HG03457 (cell line): ENCODE measurements at regions not wholly inside any gene's neighbourhood (a gene's known extent, or its start where the extent isn't known, plus 50 kb on each side); places are given as distances from the start of the nearest gene placed in this dataset.
"Not testable (repeated sequence)": the region's sequence is repeated elsewhere in the genome, so short reads cannot be mapped to it uniquely, and the experiment has no call there.

Experiments
- ATAC-seq: cut with Tn5 transposase; IDR thresholded peaks from one replicate; pipeline ENCODE4 v1.9.1; 2021; ENCODE audit warnings: moderate number of reproducible peaks; ENCODE audit not compliant: unreplicated experiment

DNA sequence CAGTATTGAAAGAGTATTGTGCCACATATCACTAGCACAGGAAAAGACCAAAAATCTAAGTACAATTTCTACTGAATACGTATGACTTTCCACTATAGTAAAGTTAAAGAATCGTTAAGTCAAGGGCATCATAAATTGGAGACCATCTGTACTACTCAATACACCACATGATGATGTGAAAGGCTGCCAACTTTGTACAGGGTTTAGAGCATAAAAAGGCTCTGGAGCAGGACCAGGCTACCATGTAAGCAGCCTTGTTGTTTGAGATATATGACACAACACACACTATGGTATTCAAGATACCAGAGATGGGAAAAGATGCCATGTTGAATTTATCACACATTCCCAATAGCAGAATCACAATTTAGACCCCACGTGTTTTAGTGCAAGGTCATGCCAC is 294.9 kb upstream of the TRPC5 start:
- ATAC-seq = no peak

DNA sequence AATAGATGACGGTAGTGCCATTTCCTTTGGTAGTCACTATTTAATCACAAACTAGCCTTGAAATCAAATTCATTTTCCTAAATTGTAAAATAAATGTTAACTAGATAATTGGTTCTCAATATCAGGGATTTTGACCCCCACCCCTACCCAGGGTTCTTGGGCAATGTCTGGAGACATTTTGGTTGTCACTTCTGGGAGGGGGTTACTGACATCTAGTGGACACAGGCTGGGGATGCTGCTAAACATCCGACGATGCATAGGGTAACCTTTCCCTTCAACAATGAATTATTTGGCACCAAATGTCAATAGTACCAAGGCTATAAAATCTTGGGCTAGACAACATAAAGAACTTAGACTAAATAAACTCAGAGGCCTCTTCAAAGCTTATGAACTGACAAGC is 285.8 kb upstream of the TRPC5 start:
- no peak for ATAC-seq

DNA sequence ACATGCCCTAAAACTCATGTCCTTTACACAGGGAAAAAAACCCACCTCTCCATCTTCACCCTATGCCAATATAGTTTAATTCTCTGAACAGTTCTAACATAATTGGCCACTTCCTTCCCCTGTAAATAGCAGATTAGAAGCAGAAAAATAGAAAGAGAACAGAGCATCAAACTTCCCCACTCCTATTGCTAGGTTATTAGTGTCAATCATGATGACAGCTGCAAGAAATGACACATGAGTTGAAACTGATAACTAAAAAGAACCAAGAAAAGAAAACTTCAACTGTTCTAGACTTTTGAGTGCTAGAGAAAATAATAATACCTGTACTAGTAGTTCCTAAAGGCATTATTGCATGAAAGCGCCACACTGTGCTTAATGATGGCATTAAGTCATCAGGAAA is 284.5 kb upstream of the TRPC5 start:
- ATAC-seq = no peak

DNA sequence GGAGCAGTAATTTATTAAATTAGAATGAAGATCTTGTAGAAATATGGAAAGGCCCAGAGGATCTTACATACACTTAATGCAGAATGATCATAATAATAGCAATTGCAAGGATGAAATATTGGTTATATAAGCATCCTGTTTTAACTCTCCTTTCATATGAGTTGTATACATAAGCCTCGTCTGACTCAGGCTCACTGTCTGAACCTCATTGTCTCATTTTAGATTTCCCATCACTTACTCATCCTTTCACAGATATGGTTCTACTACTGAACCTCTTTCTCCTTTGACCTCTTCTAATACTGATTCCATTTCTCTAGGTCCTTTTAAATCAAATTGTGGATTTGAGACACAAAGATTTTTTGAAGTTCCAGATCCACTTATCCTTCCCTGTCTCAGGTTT is 277.3 kb upstream of the TRPC5 start:
- no peak for ATAC-seq

DNA sequence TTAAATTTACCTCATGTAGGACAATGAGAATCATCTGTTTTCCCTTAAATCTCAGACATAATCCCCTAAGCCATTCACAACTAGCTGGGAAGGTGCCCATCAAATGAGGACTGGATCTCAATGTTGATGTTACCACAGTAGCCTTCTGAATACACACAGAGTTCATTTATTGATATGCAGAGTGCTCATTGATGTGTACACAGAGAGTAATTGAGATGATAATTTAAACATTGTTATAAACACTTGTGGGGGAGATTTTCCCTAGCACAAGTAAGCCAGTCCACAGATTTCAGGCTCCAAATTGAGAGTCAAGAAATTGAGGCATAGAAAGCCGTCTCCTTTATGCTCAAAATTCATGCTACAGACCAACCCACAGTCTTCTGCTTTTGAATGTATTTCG is 273.4 kb upstream of the TRPC5 start:
- ATAC-seq = no peak

DNA sequence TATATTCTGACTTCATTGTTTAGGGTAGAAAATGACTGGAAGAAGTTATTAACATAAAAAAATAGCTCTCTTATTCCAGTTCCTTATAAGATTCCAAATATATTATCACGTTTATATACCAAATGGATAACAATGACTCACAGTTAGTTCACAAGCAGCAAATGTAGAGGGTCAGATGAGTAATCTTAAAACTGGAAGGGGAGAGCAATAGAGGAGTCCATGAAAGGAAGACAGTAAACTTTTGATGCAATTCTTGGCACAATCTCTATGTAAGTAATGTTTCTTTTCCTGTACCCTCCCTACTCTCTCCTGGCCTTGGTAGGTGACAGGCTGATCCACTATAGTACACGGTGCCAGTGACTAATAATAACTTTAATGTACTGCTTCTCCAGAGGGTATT is 259.0 kb upstream of the TRPC5 start:
- no peak for ATAC-seq

DNA sequence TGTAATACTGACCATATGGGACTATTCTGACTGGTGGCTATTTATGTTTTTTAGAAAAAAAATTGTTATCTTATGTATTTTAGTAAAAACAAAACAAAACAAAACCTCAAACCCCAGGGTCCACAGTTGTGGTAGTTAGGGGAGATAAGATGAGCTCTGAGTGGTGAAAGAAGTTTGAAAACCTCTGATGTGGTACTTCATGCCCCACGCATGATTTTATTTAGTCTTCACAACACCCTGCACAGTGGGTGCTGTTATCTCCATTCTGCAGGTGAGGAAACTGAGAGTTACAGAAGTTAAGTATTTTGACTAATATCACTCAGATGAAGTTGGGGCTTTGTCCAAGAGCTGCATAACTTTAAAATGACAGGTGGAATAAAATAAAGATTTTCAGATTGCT is 230.6 kb upstream of the TRPC5 start:
- no peak for ATAC-seq

DNA sequence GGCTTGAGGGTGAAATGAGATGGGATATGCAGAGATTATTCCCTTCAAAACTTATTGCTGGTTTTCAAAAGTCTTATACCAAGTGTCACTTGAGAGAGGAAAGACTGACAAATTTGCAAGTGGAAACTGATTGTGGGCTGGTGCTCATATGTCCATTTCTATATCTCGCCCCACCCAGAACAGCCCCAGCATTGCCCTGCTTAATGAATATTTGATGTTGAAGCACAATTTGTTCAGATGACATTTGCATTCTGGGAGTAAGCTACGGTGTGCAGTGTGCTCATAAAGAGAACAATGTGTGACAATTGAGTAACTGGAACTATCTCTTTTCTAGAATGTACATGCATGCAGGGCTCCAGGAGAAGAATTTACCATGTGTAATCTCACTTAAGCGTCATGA is 223.5 kb upstream of the TRPC5 start:
- ATAC-seq = no peak

DNA sequence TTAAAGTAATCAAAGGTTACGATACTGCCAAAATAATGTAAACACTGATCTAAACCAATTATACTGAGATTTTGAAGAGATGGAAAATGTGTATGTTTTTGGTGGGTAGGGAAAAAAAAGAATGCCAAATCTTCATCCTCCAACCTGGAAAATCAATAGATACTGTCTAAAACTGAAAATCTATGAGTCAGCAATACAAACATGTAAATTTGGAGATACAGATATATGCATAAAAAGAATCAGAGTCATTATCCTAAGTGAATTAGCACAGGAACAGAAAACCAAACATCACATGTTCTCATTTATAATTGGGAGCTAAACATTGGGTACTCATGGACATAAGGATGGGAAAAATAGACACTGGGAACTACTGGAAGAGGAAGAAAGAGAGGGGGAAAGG is 197.4 kb upstream of the TRPC5 start:
- ATAC-seq = no peak

DNA sequence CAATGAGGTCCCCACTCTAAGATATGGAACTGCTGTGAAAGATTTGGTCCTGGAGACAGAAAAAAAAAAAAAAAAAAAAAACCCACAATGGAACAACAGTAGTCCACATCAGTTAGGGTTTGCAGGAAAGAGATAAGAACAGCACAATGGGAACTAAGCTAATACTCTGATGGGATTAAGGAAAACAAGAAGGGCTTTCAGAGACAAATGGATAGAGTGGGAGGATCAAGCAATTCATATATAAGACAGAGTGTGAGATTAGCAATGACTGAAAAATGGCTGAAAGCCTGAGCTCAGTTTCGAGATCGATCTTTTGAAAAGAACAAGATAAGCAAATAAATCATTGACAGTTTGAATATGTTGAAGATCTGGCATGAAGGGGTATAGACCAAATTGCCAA is 188.4 kb upstream of the TRPC5 start:
- ATAC-seq = no peak

DNA sequence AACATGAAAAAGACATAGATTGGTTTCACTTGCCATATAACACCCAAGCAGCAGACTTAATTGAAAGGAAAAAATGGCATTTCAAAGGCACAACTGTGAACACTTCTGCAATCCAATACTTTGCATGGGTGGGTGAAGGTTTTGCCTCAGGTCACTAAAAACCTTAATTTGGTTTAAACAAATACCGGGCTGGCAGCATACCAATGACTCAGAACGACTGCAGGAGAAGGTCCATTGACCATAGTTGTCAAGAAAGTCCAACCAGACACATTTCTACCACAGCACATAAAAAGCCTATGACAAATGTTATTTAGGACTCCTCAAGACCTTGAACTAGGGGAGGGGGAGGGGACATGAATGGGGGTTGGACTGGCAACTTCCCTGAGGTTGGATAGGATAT is 183.6 kb upstream of the TRPC5 start:
- ATAC-seq = no peak

DNA sequence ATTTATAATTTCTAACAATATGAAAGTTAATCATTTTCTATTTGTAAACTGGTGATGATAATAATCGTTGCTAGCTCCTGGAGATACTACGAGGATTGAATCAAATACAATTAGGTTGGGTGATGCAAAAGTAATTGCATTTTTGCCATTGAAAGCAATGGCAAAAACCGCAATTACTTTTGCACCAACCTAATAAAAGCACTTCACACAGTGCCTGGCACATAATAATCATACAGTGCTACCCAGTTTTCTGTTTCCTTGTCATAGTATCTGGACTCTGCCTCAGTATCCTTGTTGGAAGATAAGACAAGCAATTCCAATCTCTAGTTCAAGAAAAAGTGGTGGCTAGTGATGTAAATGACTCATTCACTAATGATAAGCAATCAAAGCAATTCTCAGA is 176.8 kb upstream of the TRPC5 start:
- ATAC-seq = no peak

DNA sequence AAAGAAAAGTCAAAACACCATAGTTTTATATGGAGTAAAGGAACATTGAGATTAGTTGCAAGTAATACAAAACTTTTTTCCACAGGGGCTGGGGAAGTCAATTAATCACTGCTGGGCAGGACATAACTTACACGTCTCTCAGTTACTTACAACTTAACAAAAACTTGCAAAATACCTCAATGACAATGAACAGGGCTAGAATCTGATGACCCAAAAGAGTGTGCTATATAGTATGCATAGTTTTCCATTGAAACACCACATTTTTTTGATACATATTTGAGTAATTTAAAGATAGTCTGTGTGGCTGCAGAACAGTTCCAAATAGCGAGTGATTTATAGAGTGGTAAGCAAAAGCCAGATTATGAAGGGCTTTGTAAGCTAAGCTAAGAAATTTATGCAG is 172.3 kb upstream of the TRPC5 start:
- ATAC-seq = no peak

DNA sequence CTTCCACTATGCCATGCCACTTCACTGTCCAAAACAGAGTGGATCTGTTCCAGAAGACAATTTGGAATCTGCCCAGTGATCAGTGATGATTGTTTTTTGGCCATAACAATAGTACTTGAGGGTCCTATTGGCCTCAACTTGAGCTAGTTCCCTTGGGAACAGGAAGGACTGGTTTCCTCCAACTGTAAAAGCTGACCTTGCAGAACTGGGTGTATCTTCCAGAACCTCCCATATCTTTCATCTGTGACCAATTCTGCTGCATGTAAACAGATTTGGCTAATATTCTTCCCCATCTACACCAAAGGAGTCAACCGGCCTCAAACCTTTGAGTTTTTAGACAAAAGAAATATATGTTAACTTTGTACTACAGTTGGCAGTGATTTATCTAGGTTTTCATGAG is 165.1 kb upstream of the TRPC5 start:
- ATAC-seq = no peak

DNA sequence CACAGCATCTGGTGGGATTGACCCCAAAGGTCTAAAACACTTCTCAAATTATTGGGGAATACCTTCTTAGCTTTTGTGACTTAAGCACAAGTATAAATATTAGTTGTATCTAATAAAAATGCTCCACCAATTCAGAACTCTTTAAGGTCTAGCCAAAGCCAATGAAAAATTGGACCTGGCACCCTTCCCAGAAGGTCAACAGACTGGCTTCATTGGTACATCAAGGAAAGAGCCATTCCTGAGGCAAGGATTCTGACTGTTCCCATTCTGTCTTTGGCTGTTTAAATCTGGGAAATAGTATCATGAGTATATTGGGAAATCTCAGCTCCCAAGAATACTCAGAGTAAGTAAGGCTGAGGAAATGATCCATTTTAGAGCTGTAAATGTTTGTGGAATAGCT is 153.0 kb upstream of the TRPC5 start:
- no peak for ATAC-seq

DNA sequence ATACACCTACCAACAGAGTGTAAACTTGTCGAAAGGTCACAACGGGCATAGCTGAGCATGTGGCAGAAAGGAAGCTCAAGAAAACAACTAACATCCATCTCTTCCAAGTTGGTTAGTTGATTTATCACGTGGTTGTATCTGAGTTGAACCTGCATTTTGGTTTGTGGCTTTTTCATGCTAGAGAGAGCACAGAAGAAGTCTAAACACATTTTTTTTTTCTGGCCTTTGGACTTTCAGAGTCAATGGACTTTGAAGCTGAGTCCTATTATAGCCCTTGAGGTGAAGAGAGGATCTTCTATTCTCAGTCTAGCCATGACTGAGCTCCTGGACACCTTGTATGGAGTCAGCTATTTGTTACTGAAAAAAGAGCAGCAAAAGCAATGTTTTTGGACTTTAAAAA is 150.6 kb upstream of the TRPC5 start:
- no peak for ATAC-seq

DNA sequence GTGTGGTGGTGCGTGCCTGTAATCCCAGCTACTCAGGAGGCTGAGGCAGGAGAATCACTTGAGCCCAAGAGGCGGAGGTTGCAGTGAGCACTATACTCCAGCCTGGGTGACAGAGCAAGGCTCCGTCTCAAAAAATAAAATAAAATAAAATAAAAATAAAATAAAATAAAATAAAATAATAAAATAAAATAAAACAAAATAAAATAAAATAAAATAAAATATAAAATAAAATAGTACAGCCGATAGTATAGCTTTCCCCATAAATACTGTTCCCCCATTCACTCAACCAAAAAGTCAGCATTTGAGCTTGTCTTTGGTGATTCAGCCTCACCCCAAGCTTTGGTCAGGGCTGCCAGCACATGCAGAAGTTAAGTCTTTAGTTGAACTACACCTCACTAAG is 144.2 kb upstream of the TRPC5 start:
- ATAC-seq = not testable (repeated sequence)

DNA sequence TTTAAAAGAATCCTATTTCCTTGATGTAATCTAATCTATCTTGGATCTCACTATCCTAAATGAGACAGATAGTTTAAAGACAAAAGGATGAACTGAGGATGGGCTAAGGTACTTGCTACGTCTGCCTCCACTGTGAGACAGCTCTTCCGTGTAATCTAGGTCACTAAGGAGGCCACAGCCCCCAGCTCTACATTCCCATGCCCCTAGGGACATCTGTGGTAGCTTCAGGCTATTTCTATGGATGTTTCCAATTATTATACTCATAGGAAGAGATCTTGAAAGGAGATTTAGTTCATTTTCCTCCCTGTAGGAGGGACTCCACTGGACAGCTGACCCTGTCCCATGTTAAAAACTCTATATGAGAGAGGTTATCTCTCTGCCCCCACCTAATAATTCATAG is 140.8 kb upstream of the TRPC5 start:
- ATAC-seq = no peak

DNA sequence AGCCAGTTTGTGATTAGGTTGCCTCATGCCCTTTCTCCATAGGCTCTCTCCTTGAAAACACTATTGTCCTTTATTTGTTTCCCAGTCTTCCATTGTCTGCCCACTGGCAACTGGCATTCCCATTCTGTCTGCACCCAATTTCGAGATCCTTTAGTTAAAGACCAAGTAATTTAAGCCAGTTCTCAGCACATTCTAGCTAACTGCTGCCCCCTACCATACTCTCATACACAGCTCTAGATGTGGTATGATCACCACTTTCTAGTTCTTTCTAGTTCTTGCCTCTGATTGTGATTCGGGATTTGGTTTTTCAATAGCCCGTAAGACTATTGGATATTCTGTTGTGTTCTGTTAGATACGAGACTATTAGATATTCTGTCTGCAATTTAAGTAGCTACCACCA is 135.8 kb upstream of the TRPC5 start:
- no peak for ATAC-seq

DNA sequence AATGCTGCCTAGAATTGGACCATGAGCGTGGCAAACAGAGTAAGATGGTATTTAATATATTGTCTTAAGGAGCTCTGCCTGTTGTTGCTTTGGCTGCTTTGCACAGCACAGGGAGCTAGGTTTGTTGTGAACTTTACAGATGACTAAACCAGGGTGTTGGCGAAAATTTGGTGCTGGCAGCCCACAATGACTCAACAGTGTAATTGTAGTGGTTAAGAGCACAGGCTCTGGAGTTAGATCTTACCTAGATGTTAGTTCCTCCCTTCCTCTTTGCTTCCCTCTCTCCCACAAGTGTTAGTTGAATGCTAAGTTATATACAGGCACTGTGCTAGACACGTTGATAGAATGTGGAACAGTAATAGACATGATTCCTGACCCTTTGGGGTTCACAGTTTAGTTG is 128.9 kb upstream of the TRPC5 start:
- ATAC-seq = no peak

DNA sequence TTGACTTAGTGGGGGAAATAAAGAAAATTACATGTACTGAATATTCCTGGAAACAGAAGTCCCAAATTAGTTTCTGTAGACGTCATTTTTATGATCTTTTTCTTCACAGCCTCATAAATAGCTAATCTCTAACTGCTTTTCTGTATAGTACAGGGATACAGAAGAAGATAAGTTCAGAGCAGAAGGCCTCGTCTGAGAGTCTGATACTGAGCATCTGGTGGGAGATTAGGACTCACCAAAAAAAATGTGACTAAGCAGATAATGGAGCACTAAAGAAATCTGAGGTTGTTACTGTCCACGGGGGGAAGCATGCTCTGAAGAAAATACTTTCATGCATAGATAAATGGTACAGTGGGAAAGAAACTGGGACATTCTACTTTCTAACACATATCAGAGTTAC is 115.3 kb upstream of the TRPC5 start:
- ATAC-seq = no peak

DNA sequence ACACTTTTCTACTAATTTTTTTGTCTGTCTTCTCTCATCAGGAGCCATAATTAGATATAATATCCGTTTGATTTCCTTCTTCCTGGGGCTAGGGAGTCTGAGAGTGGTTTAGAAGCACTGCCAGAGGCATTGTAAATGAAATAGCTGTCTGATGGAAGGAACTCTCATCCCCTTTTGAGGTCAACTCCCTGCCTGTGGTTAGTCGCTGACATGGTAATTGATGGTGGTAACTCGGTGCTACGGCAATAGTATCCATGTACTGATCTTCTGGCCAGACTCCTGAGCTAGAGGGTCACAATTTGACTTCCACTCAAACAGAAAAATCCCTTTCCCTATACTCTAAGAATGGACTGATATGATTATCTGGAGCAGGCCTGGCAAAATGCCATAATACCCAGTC is 108.1 kb upstream of the TRPC5 start:
- no peak for ATAC-seq

DNA sequence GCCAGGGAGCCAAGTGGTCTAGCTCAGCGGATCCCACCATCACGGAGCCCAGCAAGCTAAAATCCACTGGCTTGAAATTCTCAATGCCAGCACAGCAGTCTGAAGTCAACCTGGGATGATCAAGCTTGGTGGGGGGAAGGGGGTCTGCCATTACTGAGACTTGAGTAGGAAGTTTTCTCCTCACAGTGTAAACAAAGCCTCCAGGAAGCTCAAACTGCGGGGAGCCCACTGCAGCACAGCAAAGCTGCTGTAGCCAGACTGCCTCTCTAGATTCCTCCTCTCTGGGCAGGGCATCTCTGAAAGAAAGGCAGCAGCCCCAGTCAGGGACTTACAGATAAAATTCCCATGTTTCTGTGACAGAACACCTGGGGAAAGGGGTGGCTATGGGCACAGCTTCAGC is 98.8 kb upstream of the TRPC5 start:
- ATAC-seq = not testable (repeated sequence)

DNA sequence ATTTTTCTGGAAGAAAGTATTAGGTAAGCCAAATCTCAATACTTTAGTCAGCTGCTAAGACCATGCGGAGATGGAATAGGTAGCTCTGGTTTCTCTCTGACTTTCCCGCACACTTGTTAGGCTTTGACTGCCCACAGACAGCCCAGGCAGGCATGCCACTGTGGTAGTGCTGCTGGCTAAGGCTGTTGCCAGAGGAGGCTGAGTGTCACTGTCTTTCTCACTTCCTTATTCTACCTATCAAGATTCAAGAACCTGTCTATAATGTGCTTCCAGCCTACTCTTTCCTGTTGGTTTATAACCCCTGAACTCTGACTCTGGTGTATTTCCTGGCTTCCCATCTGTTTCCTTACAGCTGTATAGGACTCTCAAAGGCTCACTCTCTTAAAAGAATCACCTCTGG is 81.8 kb upstream of the TRPC5 start:
- no peak for ATAC-seq
